Cardiac muscle cell (in vitro differentiated cells and primary cell): ENCODE measurements at regions not wholly inside any gene's neighbourhood (a gene's known extent, or its start where the extent isn't known, plus 50 kb on each side); places are given as distances from the start of the nearest gene placed in this dataset.

Source experiments
- DNase-seq, 2 donors: peaks; one replicate each; pipeline versions ENCODE4 v3.0.0 to v3.0.0-alpha.2; 2010 to 2017; ENCODE audit warnings: low read depth in 1 of 2, low spot score in 1 of 2
- H3K27ac ChIP-seq: fragments of 200-600 bp; sonication (generic); 2 replicates; pipeline ENCODE4 v1.5.1; 2016
- H3K27me3 ChIP-seq: fragments of 200-600 bp; sonication (generic); 2 replicates; pipeline ENCODE4 v1.6.0; 2016; ENCODE audit warnings: control low read depth
- H3K36me3 ChIP-seq: fragments of 200-600 bp; sonication (generic); 2 replicates; pipeline ENCODE4 v1.5.1; 2016; ENCODE audit warnings: control low read depth
- H3K4me1 ChIP-seq: fragments of 200-600 bp; sonication (generic); 2 replicates; pipeline ENCODE4 v1.8.1; 2017; ENCODE audit warnings: low read depth, mild to moderate bottlenecking, mixed run types
- H3K4me3 ChIP-seq: fragments of 200-600 bp; sonication (generic); 2 replicates; pipeline ENCODE4 v1.5.1; 2016; ENCODE audit warnings: mild to moderate bottlenecking
- H3K9me3 ChIP-seq: fragments of 200-600 bp; sonication (generic); 2 replicates; pipeline ENCODE4 v1.5.1; 2017; ENCODE audit warnings: low read depth, mild to moderate bottlenecking, control low read depth
- TF ChIP-seq, protein P1 (sequence below): IDR thresholded peaks from 2 replicates; pipeline ENCODE4 v1.5.1; 2012; ENCODE audit warnings: low read depth, mild to moderate bottlenecking, low read length

DNA sequence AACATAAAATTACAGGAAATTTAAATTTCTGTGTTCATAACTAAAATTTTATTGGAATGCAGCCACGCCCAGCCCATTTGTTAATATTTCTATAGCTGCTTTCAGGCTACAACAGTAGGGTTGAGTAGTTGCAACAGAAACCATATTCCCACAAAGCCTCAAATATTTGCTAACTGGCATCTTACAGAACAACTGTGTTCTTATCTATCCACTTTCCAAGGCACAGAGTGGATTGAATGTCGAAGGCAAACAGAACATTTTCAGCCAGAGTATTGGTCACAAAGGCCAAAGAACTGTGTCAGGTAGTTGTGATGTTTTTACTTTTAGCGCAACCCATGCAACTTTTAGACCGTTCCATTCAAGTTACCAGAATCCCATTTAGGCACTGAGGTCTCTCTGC is 51.1 kb upstream of the OPN4 start:
- H3K4me1 ChIP-seq, result peaks cover 12% of the 10 kb centered on the region
- no peaks in the 10 kb centered on the region for H3K27me3 ChIP-seq
- H3K36me3 ChIP-seq, result no peaks in the 10 kb centered on the region
- peak in 1 of 2 donors; percentile 38 for DNase-seq
- no peak overlapping the region for H3K27ac ChIP-seq
- H3K9me3 ChIP-seq, result peaks cover 4% of the 10 kb centered on the region
- TF ChIP-seq, protein P1, sequence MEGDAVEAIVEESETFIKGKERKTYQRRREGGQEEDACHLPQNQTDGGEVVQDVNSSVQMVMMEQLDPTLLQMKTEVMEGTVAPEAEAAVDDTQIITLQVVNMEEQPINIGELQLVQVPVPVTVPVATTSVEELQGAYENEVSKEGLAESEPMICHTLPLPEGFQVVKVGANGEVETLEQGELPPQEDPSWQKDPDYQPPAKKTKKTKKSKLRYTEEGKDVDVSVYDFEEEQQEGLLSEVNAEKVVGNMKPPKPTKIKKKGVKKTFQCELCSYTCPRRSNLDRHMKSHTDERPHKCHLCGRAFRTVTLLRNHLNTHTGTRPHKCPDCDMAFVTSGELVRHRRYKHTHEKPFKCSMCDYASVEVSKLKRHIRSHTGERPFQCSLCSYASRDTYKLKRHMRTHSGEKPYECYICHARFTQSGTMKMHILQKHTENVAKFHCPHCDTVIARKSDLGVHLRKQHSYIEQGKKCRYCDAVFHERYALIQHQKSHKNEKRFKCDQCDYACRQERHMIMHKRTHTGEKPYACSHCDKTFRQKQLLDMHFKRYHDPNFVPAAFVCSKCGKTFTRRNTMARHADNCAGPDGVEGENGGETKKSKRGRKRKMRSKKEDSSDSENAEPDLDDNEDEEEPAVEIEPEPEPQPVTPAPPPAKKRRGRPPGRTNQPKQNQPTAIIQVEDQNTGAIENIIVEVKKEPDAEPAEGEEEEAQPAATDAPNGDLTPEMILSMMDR, result no peak
- H3K4me3 ChIP-seq, result no peak overlapping the region
